Fibroblast of lung (primary cell): ENCODE measurements at regions not wholly inside any gene's neighbourhood (a gene's known extent, or its start where the extent isn't known, plus 50 kb on each side); places are given as distances from the start of the nearest gene placed in this dataset.
A peak's percentile ranks its signal among the peaks of the same experiment; 100 is the strongest.

Source experiments
- DNase-seq, 2 donors: peaks; one replicate each; pipeline versions ENCODE4 v3.0.0 to v3.0.0-alpha.2; 2010; ENCODE audit warnings: low read depth in 2 of 2
- H2AFZ ChIP-seq: 2 replicates; pipeline ENCODE4 v1.5.1; 2012; ENCODE audit warnings: low read length, control low read depth, inconsistent platforms
- H3K27ac ChIP-seq: 2 replicates; pipeline ENCODE4 v1.5.1; 2011; ENCODE audit warnings: low read length, control low read depth; ENCODE audit not compliant: insufficient read depth
- H3K27me3 ChIP-seq: 2 replicates; pipeline ENCODE4 v1.5.1; 2011; ENCODE audit warnings: mild to moderate bottlenecking, low read length; ENCODE audit not compliant: control insufficient read depth, insufficient read depth
- H3K36me3 ChIP-seq: 2 replicates; pipeline ENCODE4 v1.5.1; 2011; ENCODE audit warnings: low read length; ENCODE audit not compliant: control insufficient read depth, insufficient read depth
- H3K4me1 ChIP-seq: 2 replicates; pipeline ENCODE4 v1.5.1; 2011; ENCODE audit warnings: low read length; ENCODE audit not compliant: control insufficient read depth, insufficient read depth; ENCODE audit errors: extremely low read depth
- H3K4me2 ChIP-seq: 2 replicates; pipeline ENCODE4 v1.5.1; 2011; ENCODE audit warnings: low read length, control low read depth; ENCODE audit not compliant: insufficient read depth; ENCODE audit errors: extremely low read depth
- H3K4me3 ChIP-seq, 4 experiments: fragments of 200-600 bp in 1 of 4; sonication (generic) in 1 of 4; replicated peaks in 1 of 4; 2 replicates each; pipeline ENCODE4 v1.5.1; 2011 to 2016; ENCODE audit warnings: low read length in 4 of 4, low read depth in 3 of 4, mild to moderate bottlenecking in 3 of 4, control low read depth in 2 of 4, inconsistent platforms in 1 of 4, mixed read lengths in 1 of 4; ENCODE audit not compliant: insufficient read depth in 1 of 4; ENCODE audit errors: control extremely low read depth in 1 of 4
- H3K79me2 ChIP-seq: 2 replicates; pipeline ENCODE4 v1.5.1; 2012; ENCODE audit warnings: mild to moderate bottlenecking, low read length, inconsistent platforms; ENCODE audit not compliant: control insufficient read depth, insufficient read depth
- H3K9ac ChIP-seq: 2 replicates; pipeline ENCODE4 v1.5.1; 2011; ENCODE audit warnings: mild to moderate bottlenecking, low read length, control low read depth; ENCODE audit not compliant: insufficient read depth
- H3K9me3 ChIP-seq: 2 replicates; pipeline ENCODE4 v1.5.1; 2012; ENCODE audit warnings: low read depth, low read length; ENCODE audit not compliant: control insufficient read depth, insufficient read depth
- H4K20me1 ChIP-seq: 2 replicates; pipeline ENCODE4 v1.5.1; 2011; ENCODE audit warnings: low read length; ENCODE audit not compliant: control insufficient read depth, insufficient read depth; ENCODE audit errors: extremely low read depth
- CTCF ChIP-seq, 2 donors: IDR thresholded peaks in 1 of 2; conservative IDR thresholded peaks in 1 of 2; 1 replicate in 1 of 2; 2 replicates in 1 of 2; pipeline ENCODE4 v1.5.1; 2011 to 2012; ENCODE audit warnings: low read length in 2 of 2, control low read depth in 1 of 2, inconsistent platforms in 1 of 2, low read depth in 1 of 2, mild to moderate bottlenecking in 1 of 2
- EZH2 ChIP-seq: IDR thresholded peaks from 2 replicates; pipeline ENCODE4 v1.5.1; 2012; ENCODE audit warnings: low read length, control low read depth, mild to moderate bottlenecking; ENCODE audit errors: missing control alignments

GRCh38 chr2:57022496-57022895 is 838.7 kb downstream of the CCDC85A start:
- Histone ChIP-seq H3K4me3 (no peak overlapping the region), H3K79me2 (no peaks in the 10 kb centered on the region), H2AFZ (no peak overlapping the region), H3K4me1 (no peaks in the 10 kb centered on the region), H3K27ac (no peak overlapping the region), H3K27me3 (no peaks in the 10 kb centered on the region), H4K20me1 (no peaks in the 10 kb centered on the region), H3K4me2 (no peak overlapping the region), H3K9me3 (no peaks in the 10 kb centered on the region), H3K36me3 (no peaks in the 10 kb centered on the region), H3K9ac (no peak overlapping the region)
- DNase-seq: peak in 1 of 2 donors; percentile 1
- TF ChIP-seq EZH2: no peak
- no peak for TF ChIP-seq CTCF (conservative IDR thresholded peaks at IDR 0.05 in 1 of 2, IDR thresholded peaks at IDR 0.05 in 1 of 2; ENCODE audit: low read depth in 1 of 2, low read length in 2 of 2)

GRCh38 chr2:57044931-57045635 is 861.3 kb downstream of the CCDC85A start:
- Histone ChIP-seq H3K36me3 (no peaks in the 10 kb centered on the region), H3K79me2 (no peaks in the 10 kb centered on the region), H3K9ac (no peak overlapping the region), H4K20me1 (no peaks in the 10 kb centered on the region), H3K9me3 (no peaks in the 10 kb centered on the region), H2AFZ (no peak overlapping the region), H3K27ac (no peak overlapping the region), H3K4me1 (no peaks in the 10 kb centered on the region), H3K4me2 (no peak overlapping the region), H3K27me3 (no peaks in the 10 kb centered on the region), H3K4me3 (no peak overlapping the region)
- no peak for TF ChIP-seq CTCF (conservative IDR thresholded peaks at IDR 0.05 in 1 of 2, IDR thresholded peaks at IDR 0.05 in 1 of 2; ENCODE audit: low read depth in 1 of 2, low read length in 2 of 2)
- no peak for TF ChIP-seq EZH2
- no peak for DNase-seq

GRCh38 chr2:57049273-57049672 is 865.5 kb downstream of the CCDC85A start:
- no peak overlapping the region for H3K4me3 ChIP-seq
- H3K4me1 ChIP-seq: no peaks in the 10 kb centered on the region
- no peak overlapping the region for H3K27ac ChIP-seq
- TF ChIP-seq EZH2 (no peak), CTCF (conservative IDR thresholded peaks at IDR 0.05 in 1 of 2, IDR thresholded peaks at IDR 0.05 in 1 of 2; ENCODE audit: low read depth in 1 of 2, low read length in 2 of 2) (no peak)
- no peaks in the 10 kb centered on the region for H3K9me3 ChIP-seq
- H3K9ac ChIP-seq: no peak overlapping the region
- H3K36me3 ChIP-seq: no peaks in the 10 kb centered on the region
- H2AFZ ChIP-seq: no peak overlapping the region
- no peak for DNase-seq
- no peaks in the 10 kb centered on the region for H3K27me3 ChIP-seq
- no peaks in the 10 kb centered on the region for H3K79me2 ChIP-seq
- H4K20me1 ChIP-seq: no peaks in the 10 kb centered on the region
- no peak overlapping the region for H3K4me2 ChIP-seq
